ENCODE measurements at regions not wholly inside any gene's neighbourhood (a gene's known extent, or its start where the extent isn't known, plus 50 kb on each side); places are given as distances from the start of the nearest gene placed in this dataset.

DNA sequence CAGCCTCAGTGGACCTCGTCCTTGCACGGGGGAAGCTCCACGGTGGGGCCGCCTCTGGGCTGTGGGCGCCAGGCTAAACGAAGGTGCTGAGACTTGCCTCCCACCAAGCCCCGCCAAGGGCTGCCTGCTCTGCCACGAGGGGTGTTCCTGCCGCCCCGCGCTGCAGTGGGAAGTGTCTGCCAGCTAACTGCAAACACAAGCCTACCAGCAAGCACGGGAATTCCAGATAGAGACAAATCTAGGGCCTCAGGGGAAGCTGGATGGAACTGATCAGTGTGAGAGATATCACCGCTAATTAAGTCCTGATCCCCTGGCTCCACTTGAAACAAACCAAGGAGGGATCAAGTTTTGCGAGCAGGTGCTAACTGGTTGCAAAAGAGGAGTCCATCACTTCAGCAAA lies 181.6 kb upstream of the LEF1 start (continued):
- TF ChIP-seq ZNF558 (tag by site-specific recombination; IDR thresholded peaks at IDR 0.05) (no peak), ZNF416 (tag by site-specific recombination; IDR thresholded peaks at IDR 0.05) (no peak), ZNF16 (tag by site-specific recombination; IDR thresholded peaks at IDR 0.05; ENCODE audit: low read depth) (no peak), ZNF473 (tag by site-specific recombination; IDR thresholded peaks at IDR 0.05) (no peak), ZNF560 (tag by site-specific recombination; IDR thresholded peaks at IDR 0.05; ENCODE audit: borderline replicate concordance) (no peak), ZNF660 (tag by site-specific recombination; IDR thresholded peaks at IDR 0.05) (no peak), OSR2 (tag by site-specific recombination; IDR thresholded peaks at IDR 0.05) (peak; percentile 33; the same call in 1 of the 2 replicates), KLF8 (tag by site-specific recombination; IDR thresholded peaks at IDR 0.05) (no peak), KLF10 (tag by site-specific recombination; IDR thresholded peaks at IDR 0.05) (no peak), KLF7 (tag by site-specific recombination; IDR thresholded peaks at IDR 0.05; ENCODE audit: borderline replicate concordance) (no peak), SCRT2 (tag by site-specific recombination; IDR thresholded peaks at IDR 0.05) (no peak), ZNF292 (tag by site-specific recombination; IDR thresholded peaks at IDR 0.05; ENCODE audit: borderline replicate concordance, low read depth) (no peak), ZNF341 (tag by site-specific recombination; IDR thresholded peaks at IDR 0.05; ENCODE audit: low read depth) (0 out of 2 replicates have a peak, but pooled peaks have one; percentile 12), ZBTB21 (tag by site-specific recombination; IDR thresholded peaks at IDR 0.05) (no peak), WT1 (tag by site-specific recombination; IDR thresholded peaks at IDR 0.05) (no peak), PRDM1 (tag by site-specific recombination; IDR thresholded peaks at IDR 0.05) (no peak), ZNF837 (tag by site-specific recombination; IDR thresholded peaks at IDR 0.05) (no peak), ZNF548 (tag by site-specific recombination; IDR thresholded peaks at IDR 0.05) (no peak), ZNF10 (tag by site-specific recombination; IDR thresholded peaks at IDR 0.05) (no peak)
- TF ChIP-seq, protein P1, sequence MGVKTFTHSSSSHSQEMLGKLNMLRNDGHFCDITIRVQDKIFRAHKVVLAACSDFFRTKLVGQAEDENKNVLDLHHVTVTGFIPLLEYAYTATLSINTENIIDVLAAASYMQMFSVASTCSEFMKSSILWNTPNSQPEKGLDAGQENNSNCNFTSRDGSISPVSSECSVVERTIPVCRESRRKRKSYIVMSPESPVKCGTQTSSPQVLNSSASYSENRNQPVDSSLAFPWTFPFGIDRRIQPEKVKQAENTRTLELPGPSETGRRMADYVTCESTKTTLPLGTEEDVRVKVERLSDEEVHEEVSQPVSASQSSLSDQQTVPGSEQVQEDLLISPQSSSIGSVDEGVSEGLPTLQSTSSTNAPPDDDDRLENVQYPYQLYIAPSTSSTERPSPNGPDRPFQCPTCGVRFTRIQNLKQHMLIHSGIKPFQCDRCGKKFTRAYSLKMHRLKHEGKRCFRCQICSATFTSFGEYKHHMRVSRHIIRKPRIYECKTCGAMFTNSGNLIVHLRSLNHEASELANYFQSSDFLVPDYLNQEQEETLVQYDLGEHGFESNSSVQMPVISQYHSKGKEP (tag by site-specific recombination; IDR thresholded peaks at IDR 0.05), result no peak
- TF ChIP-seq, protein P2, sequence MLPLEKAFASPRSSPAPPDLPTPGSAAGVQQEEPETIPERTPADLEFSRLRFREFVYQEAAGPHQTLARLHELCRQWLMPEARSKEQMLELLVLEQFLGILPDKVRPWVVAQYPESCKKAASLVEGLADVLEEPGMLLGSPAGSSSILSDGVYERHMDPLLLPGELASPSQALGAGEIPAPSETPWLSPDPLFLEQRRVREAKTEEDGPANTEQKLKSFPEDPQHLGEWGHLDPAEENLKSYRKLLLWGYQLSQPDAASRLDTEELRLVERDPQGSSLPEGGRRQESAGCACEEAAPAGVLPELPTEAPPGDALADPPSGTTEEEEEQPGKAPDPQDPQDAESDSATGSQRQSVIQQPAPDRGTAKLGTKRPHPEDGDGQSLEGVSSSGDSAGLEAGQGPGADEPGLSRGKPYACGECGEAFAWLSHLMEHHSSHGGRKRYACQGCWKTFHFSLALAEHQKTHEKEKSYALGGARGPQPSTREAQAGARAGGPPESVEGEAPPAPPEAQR (tag by site-specific recombination; IDR thresholded peaks at IDR 0.05), result no peak
- TF ChIP-seq, protein P3, sequence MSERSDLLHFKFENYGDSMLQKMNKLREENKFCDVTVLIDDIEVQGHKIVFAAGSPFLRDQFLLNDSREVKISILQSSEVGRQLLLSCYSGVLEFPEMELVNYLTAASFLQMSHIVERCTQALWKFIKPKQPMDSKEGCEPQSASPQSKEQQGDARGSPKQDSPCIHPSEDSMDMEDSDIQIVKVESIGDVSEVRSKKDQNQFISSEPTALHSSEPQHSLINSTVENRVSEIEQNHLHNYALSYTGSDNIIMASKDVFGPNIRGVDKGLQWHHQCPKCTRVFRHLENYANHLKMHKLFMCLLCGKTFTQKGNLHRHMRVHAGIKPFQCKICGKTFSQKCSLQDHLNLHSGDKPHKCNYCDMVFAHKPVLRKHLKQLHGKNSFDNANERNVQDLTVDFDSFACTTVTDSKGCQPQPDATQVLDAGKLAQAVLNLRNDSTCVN (tag by site-specific recombination; optimal IDR thresholded peaks at IDR 0.05), result no peak
- TF ChIP-seq, protein P4, sequence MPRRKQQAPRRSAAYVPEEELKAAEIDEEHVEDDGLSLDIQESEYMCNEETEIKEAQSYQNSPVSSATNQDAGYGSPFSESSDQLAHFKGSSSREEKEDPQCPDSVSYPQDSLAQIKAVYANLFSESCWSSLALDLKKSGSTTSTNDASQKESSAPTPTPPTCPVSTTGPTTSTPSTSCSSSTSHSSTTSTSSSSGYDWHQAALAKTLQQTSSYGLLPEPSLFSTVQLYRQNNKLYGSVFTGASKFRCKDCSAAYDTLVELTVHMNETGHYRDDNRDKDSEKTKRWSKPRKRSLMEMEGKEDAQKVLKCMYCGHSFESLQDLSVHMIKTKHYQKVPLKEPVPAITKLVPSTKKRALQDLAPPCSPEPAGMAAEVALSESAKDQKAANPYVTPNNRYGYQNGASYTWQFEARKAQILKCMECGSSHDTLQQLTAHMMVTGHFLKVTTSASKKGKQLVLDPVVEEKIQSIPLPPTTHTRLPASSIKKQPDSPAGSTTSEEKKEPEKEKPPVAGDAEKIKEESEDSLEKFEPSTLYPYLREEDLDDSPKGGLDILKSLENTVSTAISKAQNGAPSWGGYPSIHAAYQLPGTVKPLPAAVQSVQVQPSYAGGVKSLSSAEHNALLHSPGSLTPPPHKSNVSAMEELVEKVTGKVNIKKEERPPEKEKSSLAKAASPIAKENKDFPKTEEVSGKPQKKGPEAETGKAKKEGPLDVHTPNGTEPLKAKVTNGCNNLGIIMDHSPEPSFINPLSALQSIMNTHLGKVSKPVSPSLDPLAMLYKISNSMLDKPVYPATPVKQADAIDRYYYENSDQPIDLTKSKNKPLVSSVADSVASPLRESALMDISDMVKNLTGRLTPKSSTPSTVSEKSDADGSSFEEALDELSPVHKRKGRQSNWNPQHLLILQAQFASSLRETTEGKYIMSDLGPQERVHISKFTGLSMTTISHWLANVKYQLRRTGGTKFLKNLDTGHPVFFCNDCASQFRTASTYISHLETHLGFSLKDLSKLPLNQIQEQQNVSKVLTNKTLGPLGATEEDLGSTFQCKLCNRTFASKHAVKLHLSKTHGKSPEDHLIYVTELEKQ (tag by site-specific recombination; IDR thresholded peaks at IDR 0.05; ENCODE audit: borderline replicate concordance), result no peak
- TF ChIP-seq, protein P5, sequence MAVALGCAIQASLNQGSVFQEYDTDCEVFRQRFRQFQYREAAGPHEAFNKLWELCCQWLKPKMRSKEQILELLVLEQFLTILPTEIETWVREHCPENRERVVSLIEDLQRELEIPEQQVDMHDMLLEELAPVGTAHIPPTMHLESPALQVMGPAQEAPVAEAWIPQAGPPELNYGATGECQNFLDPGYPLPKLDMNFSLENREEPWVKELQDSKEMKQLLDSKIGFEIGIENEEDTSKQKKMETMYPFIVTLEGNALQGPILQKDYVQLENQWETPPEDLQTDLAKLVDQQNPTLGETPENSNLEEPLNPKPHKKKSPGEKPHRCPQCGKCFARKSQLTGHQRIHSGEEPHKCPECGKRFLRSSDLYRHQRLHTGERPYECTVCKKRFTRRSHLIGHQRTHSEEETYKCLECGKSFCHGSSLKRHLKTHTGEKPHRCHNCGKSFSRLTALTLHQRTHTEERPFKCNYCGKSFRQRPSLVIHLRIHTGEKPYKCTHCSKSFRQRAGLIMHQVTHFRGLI (tag by site-specific recombination; IDR thresholded peaks at IDR 0.05), result peak; percentile 41; the same call in 1 of the 2 replicates
- TF ChIP-seq, protein P6, sequence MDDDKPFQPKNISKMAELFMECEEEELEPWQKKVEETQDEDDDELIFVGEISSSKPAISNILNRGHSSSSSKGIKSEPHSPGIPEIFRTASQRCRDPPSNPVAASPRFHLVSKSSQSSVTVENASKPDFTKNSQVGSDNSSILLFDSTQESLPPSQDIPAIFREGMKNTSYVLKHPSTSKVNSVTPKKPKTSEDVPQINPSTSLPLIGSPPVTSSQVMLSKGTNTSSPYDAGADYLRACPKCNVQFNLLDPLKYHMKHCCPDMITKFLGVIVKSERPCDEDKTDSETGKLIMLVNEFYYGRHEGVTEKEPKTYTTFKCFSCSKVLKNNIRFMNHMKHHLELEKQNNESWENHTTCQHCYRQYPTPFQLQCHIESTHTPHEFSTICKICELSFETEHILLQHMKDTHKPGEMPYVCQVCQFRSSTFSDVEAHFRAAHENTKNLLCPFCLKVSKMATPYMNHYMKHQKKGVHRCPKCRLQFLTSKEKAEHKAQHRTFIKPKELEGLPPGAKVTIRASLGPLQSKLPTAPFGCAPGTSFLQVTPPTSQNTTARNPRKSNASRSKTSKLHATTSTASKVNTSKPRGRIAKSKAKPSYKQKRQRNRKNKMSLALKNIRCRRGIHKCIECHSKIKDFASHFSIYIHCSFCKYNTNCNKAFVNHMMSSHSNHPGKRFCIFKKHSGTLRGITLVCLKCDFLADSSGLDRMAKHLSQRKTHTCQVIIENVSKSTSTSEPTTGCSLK (tag by site-specific recombination; IDR thresholded peaks at IDR 0.05), result no peak
- TF ChIP-seq, protein P7, sequence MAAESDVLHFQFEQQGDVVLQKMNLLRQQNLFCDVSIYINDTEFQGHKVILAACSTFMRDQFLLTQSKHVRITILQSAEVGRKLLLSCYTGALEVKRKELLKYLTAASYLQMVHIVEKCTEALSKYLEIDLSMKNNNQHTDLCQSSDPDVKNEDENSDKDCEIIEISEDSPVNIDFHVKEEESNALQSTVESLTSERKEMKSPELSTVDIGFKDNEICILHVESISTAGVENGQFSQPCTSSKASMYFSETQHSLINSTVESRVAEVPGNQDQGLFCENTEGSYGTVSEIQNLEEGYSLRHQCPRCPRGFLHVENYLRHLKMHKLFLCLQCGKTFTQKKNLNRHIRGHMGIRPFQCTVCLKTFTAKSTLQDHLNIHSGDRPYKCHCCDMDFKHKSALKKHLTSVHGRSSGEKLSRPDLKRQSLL (tag by site-specific recombination; IDR thresholded peaks at IDR 0.05), result no peak
